Neural cell (in vitro differentiated cells): ENCODE measurements at regions not wholly inside any gene's neighbourhood (a gene's known extent, or its start where the extent isn't known, plus 50 kb on each side); places are given as distances from the start of the nearest gene placed in this dataset.

Source experiments
- H2AFZ ChIP-seq: fragments of 200-600, 300-800 bp; sonication (generic), shearing (Covaris generic); 2 replicates; pipeline ENCODE4 v1.6.0; 2014; ENCODE audit warnings: low read depth, mild to moderate bottlenecking, antibody characterized with exemption, low read length, moderate library complexity
- H3F3A ChIP-seq: fragments of 200-600 bp; shearing (Covaris generic); 2 replicates; pipeline ENCODE4 v1.6.1; 2016; ENCODE audit warnings: mild to moderate bottlenecking, moderate library complexity, mixed read lengths, antibody characterized with exemption, low read length; ENCODE audit not compliant: insufficient read depth, poor library complexity, severe bottlenecking
- H3K27ac ChIP-seq: fragments of 200-600, 300-800 bp; sonication (generic), shearing (Covaris generic); 2 replicates; pipeline ENCODE4 v1.5.1; 2014; ENCODE audit warnings: mild to moderate bottlenecking, low read length, moderate library complexity
- H3K27me3 ChIP-seq: fragments of 300-800, 200-600 bp; sonication (generic), shearing (Covaris generic); 2 replicates; pipeline ENCODE4 v1.6.0; 2014; ENCODE audit warnings: mild to moderate bottlenecking, low read depth, low read length, moderate library complexity; ENCODE audit not compliant: insufficient read depth
- H3K36me3 ChIP-seq: fragments of 300-800, 200-600 bp; sonication (generic), shearing (Covaris generic); 2 replicates; pipeline ENCODE4 v1.5.1; 2014; ENCODE audit warnings: mild to moderate bottlenecking, antibody characterized with exemption, low read length, moderate library complexity; ENCODE audit not compliant: insufficient read depth
- H3K4me2 ChIP-seq: fragments of 300-800, 200-600 bp; sonication (generic), shearing (Covaris generic); 2 replicates; pipeline ENCODE4 v1.6.0; 2014; ENCODE audit warnings: mild to moderate bottlenecking, low read length
- H3K4me3 ChIP-seq: fragments of 300-800, 200-600 bp; sonication (generic), shearing (Covaris generic); 2 replicates; pipeline ENCODE4 v1.5.1; 2014; ENCODE audit warnings: mild to moderate bottlenecking, low read length, moderate library complexity
- H3K79me2 ChIP-seq: fragments of 200-600 bp; shearing (Covaris generic); replicated peaks from 2 replicates; pipeline ENCODE4 v1.6.0; 2014; ENCODE audit warnings: mild to moderate bottlenecking, low read length, moderate library complexity; ENCODE audit not compliant: insufficient read depth
- H3K9ac ChIP-seq: fragments of 300-800, 200-600 bp; sonication (generic), shearing (Covaris generic); 2 replicates; pipeline ENCODE4 v1.6.1; 2016; ENCODE audit warnings: mild to moderate bottlenecking, low read length, mixed read lengths
- H3K9me2 ChIP-seq: fragments of 200-600 bp; shearing (Covaris generic); 2 replicates; pipeline ENCODE4 v1.6.1; 2016; ENCODE audit warnings: mild to moderate bottlenecking, low read length, mixed read lengths; ENCODE audit not compliant: insufficient read depth
- H3K9me3 ChIP-seq: fragments of 200-600, 300-800 bp; sonication (generic), shearing (Covaris generic); 2 replicates; pipeline ENCODE4 v1.6.1; 2016; ENCODE audit warnings: mild to moderate bottlenecking, mixed run types, low read length, moderate library complexity, mixed read lengths
- H4K20me1 ChIP-seq: fragments of 200-600 bp; shearing (Covaris generic); 2 replicates; pipeline ENCODE4 v1.6.1; 2016; ENCODE audit warnings: mild to moderate bottlenecking, mixed run types; ENCODE audit not compliant: insufficient read depth
- CTCF ChIP-seq: fragments of 450-650 bp; IDR thresholded peaks from 2 replicates; pipeline ENCODE4 v1.5.1; 2014; ENCODE audit warnings: antibody characterized with exemption, mild to moderate bottlenecking, moderate library complexity; ENCODE audit not compliant: poor library complexity, severe bottlenecking
- EP300 ChIP-seq: fragments of 450-650 bp; conservative IDR thresholded peaks from 2 replicates; pipeline ENCODE4 v1.6.1; 2014; ENCODE audit warnings: antibody characterized with exemption, mild to moderate bottlenecking, moderate library complexity; ENCODE audit not compliant: poor library complexity, severe bottlenecking
- EZH2 ChIP-seq: fragments of 200-600, 300-800 bp; shearing (Covaris generic), sonication (generic); IDR thresholded peaks from 2 replicates; pipeline ENCODE4 v1.6.1; 2014; ENCODE audit warnings: antibody characterized with exemption, low read length, borderline replicate concordance, mild to moderate bottlenecking; ENCODE audit not compliant: insufficient read depth, poor library complexity, severe bottlenecking
- MXI1 ChIP-seq: fragments of 450-650 bp; conservative IDR thresholded peaks from 2 replicates; pipeline ENCODE4 v1.6.1; 2014; ENCODE audit warnings: antibody characterized with exemption, mild to moderate bottlenecking; ENCODE audit not compliant: poor library complexity, severe bottlenecking
- POLR2AphosphoS5 ChIP-seq: IDR thresholded peaks from 2 replicates; pipeline ENCODE4 v1.6.1; 2012
- RAD21 ChIP-seq: fragments of 450-650 bp; conservative IDR thresholded peaks from 2 replicates; pipeline ENCODE4 v1.6.1; 2014; ENCODE audit warnings: antibody characterized with exemption, mild to moderate bottlenecking, moderate library complexity
- REST ChIP-seq: IDR thresholded peaks from 2 replicates; pipeline ENCODE4 v1.6.1; 2012; ENCODE audit warnings: borderline replicate concordance
- SMC3 ChIP-seq: fragments of 450-650 bp; conservative IDR thresholded peaks from 2 replicates; pipeline ENCODE4 v1.6.1; 2014; ENCODE audit warnings: antibody characterized with exemption, mild to moderate bottlenecking, moderate library complexity; ENCODE audit not compliant: poor library complexity
- TAF1 ChIP-seq: IDR thresholded peaks from 2 replicates; pipeline ENCODE4 v1.6.1; 2012; ENCODE audit warnings: low read depth

- no peaks in the 10 kb centered on the region for H3K9me2 ChIP-seq
- no peaks in the 10 kb centered on the region for H3K36me3 ChIP-seq
- no peaks in the 10 kb centered on the region for H4K20me1 ChIP-seq
- H3K4me2 ChIP-seq: no peak overlapping the region
- H3K79me2 ChIP-seq: no peaks in the 10 kb centered on the region
- no peaks in the 10 kb centered on the region for H3K27me3 ChIP-seq
- no peak for TF ChIP-seq EZH2
- no peak for TF ChIP-seq MXI1
- no peak for TF ChIP-seq EP300
- TF ChIP-seq REST: no peak
- no peak for TF ChIP-seq CTCF
- TF ChIP-seq TAF1: no peak
- TF ChIP-seq POLR2AphosphoS5: no peak
- TF ChIP-seq SMC3: no peak
- no peak for TF ChIP-seq RAD21
- H3K27ac ChIP-seq: no peak overlapping the region
- no peak overlapping the region for H3K9ac ChIP-seq
- no peaks in the 10 kb centered on the region for H3K9me3 ChIP-seq
- H2AFZ ChIP-seq: no peak overlapping the region
- no peak overlapping the region for H3K4me3 ChIP-seq
- no peaks in the 10 kb centered on the region for H3F3A ChIP-seq
Measured at GRCh38 chr6:112745765-112746164, 398.6 kb downstream of the RFPL4B start.

GRCh38 chr6:112749673-112750072 lies 402.5 kb downstream of the RFPL4B start:
- H3F3A ChIP-seq: no peaks in the 10 kb centered on the region
- no peaks in the 10 kb centered on the region for H4K20me1 ChIP-seq
- no peak overlapping the region for H3K4me3 ChIP-seq
- no peaks in the 10 kb centered on the region for H3K36me3 ChIP-seq
- TF ChIP-seq REST (no peak), TAF1 (no peak), RAD21 (no peak)
- no peaks in the 10 kb centered on the region for H3K27me3 ChIP-seq
- no peak overlapping the region for H3K9ac ChIP-seq
- H3K9me3 ChIP-seq: no peaks in the 10 kb centered on the region
- H3K79me2 ChIP-seq: no peaks in the 10 kb centered on the region
- no peaks in the 10 kb centered on the region for H3K9me2 ChIP-seq
- no peak overlapping the region for H3K27ac ChIP-seq
- H3K4me2 ChIP-seq: no peak overlapping the region
- H2AFZ ChIP-seq: no peak overlapping the region
